GM21526 (cell line): ENCODE measurements at regions not wholly inside any gene's neighbourhood (a gene's known extent, or its start where the extent isn't known, plus 50 kb on each side); places are given as distances from the start of the nearest gene placed in this dataset.

ENCODE experiments used
- ATAC-seq: cut with Tn5 transposase; IDR thresholded peaks from one replicate; pipeline ENCODE4 v1.9.1; 2021; ENCODE audit warnings: moderate library complexity; ENCODE audit not compliant: unreplicated experiment, low FRiP score

GRCh38 chr5:67506241-67506640 is 309.6 kb upstream of the CD180 start:
- no peak for ATAC-seq

GRCh38 chr5:67502951-67503350 is 306.4 kb upstream of the CD180 start:
- no peak for ATAC-seq

- ATAC-seq = no peak
Measured at GRCh38 chr5:67496051-67496450, 299.5 kb upstream of the CD180 start.

GRCh38 chr5:67495072-67495471 is 298.5 kb upstream of the CD180 start:
- ATAC-seq = no peak

GRCh38 chr5:67494186-67494855 is 297.7 kb upstream of the CD180 start:
- ATAC-seq = no peak

GRCh38 chr5:67493676-67494075 is 297.1 kb upstream of the CD180 start:
- ATAC-seq = no peak

- ATAC-seq = no peak
Measured at GRCh38 chr5:67490543-67491321, 294.1 kb upstream of the CD180 start.

GRCh38 chr5:67488885-67489284 is 292.3 kb upstream of the CD180 start:
- no peak for ATAC-seq

- no peak for ATAC-seq
Measured at GRCh38 chr5:67487862-67488261, 291.3 kb upstream of the CD180 start.

- no peak for ATAC-seq
Measured at GRCh38 chr5:67483453-67484030, 286.9 kb upstream of the CD180 start.

GRCh38 chr5:67481362-67481761 is 284.8 kb upstream of the CD180 start:
- no peak for ATAC-seq

GRCh38 chr5:67478337-67478736 is 281.7 kb upstream of the CD180 start:
- ATAC-seq = no peak

- no peak for ATAC-seq
Measured at GRCh38 chr5:67476995-67477394, 280.4 kb upstream of the CD180 start.

- ATAC-seq = no peak
Measured at GRCh38 chr5:67476531-67476930, 279.9 kb upstream of the CD180 start.

GRCh38 chr5:67475489-67475888 is 278.9 kb upstream of the CD180 start:
- ATAC-seq = no peak

GRCh38 chr5:67474597-67475238 is 278.1 kb upstream of the CD180 start:
- ATAC-seq = no peak

GRCh38 chr5:67467110-67467509 is 270.5 kb upstream of the CD180 start:
- ATAC-seq = no peak

- no peak for ATAC-seq
Measured at GRCh38 chr5:67465537-67466207, 269.1 kb upstream of the CD180 start.

GRCh38 chr5:67462147-67462546 is 265.5 kb upstream of the CD180 start:
- no peak for ATAC-seq

GRCh38 chr5:67459253-67459652 is 262.7 kb upstream of the CD180 start:
- no peak for ATAC-seq

GRCh38 chr5:67455970-67456369 is 259.4 kb upstream of the CD180 start:
- no peak for ATAC-seq
